ENCODE measurements at regions not wholly inside any gene's neighbourhood (a gene's known extent, or its start where the extent isn't known, plus 50 kb on each side); places are given as distances from the start of the nearest gene placed in this dataset.

DNA sequence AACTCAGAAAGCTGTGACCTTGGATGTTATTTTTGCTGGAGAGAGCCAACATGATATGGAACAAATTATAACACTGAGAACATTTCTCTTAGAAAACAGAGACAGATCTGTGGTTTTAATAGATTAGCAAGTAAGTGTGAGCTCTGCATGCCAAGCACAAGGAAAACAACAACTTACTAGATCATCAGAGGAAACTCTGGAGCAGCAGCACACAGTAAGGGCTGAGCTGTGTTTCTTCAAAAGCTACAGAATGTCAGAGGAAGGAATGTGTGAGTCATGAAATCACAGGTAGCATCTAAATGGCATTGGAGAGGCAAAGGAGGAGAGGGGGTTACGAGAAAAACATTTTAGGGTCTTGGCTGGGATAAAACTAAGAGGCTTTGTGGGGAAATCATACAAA lies 283.4 kb upstream of the FZD8 start:
- intact Hi-C loops (cut with DNase I; ENCODE audit: low total_unique reads), result no loop called here
- Histone ChIP-seq H3K36me3 (no peaks in the 10 kb centered on the region), H3K4me1 (no peaks in the 10 kb centered on the region)

GRCh38 chr10:35924759-35925158 lies 282.7 kb upstream of the FZD8 start:
- H3K36me3 ChIP-seq, result no peaks in the 10 kb centered on the region
- H3K4me1 ChIP-seq, result no peaks in the 10 kb centered on the region
- no peak overlapping the region for H3K4me3 ChIP-seq
- intact Hi-C loops (cut with DNase I; ENCODE audit: low total_unique reads), result no loop called here
- no peak overlapping the region for H3K27ac ChIP-seq
- H3K27me3 ChIP-seq, result no peaks in the 10 kb centered on the region
- no peak for DNase-seq (ENCODE audit: low spot score in 2 of 2)
- no peak for TF ChIP-seq POLR2A (IDR thresholded peaks at IDR 0.05)
- TF ChIP-seq POLR2AphosphoS5 (IDR thresholded peaks at IDR 0.05), result no peak
- TF ChIP-seq, protein P1, sequence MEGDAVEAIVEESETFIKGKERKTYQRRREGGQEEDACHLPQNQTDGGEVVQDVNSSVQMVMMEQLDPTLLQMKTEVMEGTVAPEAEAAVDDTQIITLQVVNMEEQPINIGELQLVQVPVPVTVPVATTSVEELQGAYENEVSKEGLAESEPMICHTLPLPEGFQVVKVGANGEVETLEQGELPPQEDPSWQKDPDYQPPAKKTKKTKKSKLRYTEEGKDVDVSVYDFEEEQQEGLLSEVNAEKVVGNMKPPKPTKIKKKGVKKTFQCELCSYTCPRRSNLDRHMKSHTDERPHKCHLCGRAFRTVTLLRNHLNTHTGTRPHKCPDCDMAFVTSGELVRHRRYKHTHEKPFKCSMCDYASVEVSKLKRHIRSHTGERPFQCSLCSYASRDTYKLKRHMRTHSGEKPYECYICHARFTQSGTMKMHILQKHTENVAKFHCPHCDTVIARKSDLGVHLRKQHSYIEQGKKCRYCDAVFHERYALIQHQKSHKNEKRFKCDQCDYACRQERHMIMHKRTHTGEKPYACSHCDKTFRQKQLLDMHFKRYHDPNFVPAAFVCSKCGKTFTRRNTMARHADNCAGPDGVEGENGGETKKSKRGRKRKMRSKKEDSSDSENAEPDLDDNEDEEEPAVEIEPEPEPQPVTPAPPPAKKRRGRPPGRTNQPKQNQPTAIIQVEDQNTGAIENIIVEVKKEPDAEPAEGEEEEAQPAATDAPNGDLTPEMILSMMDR (IDR thresholded peaks at IDR 0.05), result no peak
- no peaks in the 10 kb centered on the region for H3K9me3 ChIP-seq

More for the DNA sequence above, 283.4 kb upstream of the FZD8 start:
- Histone ChIP-seq H3K9me3 (no peaks in the 10 kb centered on the region), H3K27ac (no peak overlapping the region), H3K4me3 (no peak overlapping the region), H3K27me3 (no peaks in the 10 kb centered on the region)
- TF ChIP-seq, protein P1 (IDR thresholded peaks at IDR 0.05), result no peak
- no peak for TF ChIP-seq POLR2AphosphoS5 (IDR thresholded peaks at IDR 0.05)
- DNase-seq (ENCODE audit: low spot score in 2 of 2), result no peak

DNA sequence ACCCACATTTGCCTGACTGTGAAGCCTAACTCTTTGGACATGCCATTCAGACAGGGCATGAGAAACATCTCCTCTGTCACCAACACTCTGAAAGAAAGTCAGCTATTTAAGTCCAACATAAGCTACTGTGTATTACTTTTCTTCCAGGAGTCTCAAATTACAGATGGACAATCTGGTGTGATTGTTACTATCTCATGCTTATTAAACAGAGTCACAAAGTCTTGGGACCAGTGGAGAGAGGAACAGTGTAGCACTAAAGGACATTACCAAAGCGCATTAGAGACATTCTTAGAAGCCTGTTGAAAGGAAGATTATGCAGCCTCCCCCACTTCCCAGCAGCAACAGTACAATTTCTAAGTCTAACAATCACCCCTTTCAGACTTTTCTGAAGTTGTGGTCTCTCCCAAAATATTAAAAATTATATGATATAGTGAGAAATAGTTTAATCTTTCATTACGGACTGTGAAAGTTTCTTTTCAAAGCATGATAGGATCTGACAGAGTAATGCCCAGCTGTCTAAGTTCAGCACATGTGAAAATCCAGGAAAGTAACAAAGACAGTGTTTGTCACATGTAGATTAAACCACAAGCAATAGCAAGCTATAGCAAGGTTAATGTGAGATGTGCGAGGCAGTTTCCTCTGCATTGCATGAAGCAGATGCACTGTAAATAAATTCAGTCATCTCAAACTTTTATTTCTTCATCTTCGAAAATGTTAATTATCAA lies 280.9 kb upstream of the FZD8 start:
- intact Hi-C loops (cut with DNase I; ENCODE audit: low total_unique reads), result no loop called here
- Histone ChIP-seq H3K27me3 (no peaks in the 10 kb centered on the region), H3K4me1 (no peaks in the 10 kb centered on the region), H3K27ac (no peak overlapping the region), H3K9me3 (no peaks in the 10 kb centered on the region), H3K36me3 (no peaks in the 10 kb centered on the region), H3K4me3 (no peak overlapping the region)
- TF ChIP-seq, protein P1 (IDR thresholded peaks at IDR 0.05), result no peak
- no peak for TF ChIP-seq POLR2A (IDR thresholded peaks at IDR 0.05)
- no peak for TF ChIP-seq POLR2AphosphoS5 (IDR thresholded peaks at IDR 0.05)
- no peak for DNase-seq (ENCODE audit: low spot score in 2 of 2)

- TF ChIP-seq, protein P1 (IDR thresholded peaks at IDR 0.05), result no peak
- TF ChIP-seq POLR2A (IDR thresholded peaks at IDR 0.05) (no peak), POLR2AphosphoS5 (IDR thresholded peaks at IDR 0.05) (no peak)
- no peak for DNase-seq (ENCODE audit: low spot score in 2 of 2)
- Histone ChIP-seq H3K4me3 (no peak overlapping the region), H3K9me3 (no peaks in the 10 kb centered on the region), H3K4me1 (no peaks in the 10 kb centered on the region), H3K36me3 (no peaks in the 10 kb centered on the region), H3K27ac (no peak overlapping the region), H3K27me3 (no peaks in the 10 kb centered on the region)
- intact Hi-C loops (cut with DNase I; ENCODE audit: low total_unique reads), result no loop called here
Observed at GRCh38 chr10:35921866-35922350, 279.8 kb upstream of the FZD8 start.

DNA sequence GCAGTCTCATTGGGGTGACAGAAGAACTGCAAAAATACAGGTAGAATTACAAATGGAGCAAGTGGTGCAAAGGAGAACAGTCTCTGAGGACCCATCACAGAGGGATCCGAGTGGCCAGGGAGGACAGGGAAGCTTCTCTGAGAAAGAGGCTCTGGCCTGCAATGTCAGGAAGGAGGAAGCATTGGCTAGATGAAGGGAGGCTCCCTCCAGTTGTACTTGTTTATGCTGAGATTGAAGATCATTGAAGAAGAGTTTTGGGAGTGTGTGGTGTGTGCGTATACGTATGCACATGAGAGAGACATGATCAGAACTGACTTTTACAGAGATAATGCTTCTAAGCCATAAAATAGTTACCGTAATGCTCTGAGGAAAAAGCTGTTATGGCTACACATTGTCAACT lies 274.7 kb upstream of the FZD8 start:
- no peak for DNase-seq (ENCODE audit: low spot score in 2 of 2)
- TF ChIP-seq POLR2A (IDR thresholded peaks at IDR 0.05), result no peak
- TF ChIP-seq POLR2AphosphoS5 (IDR thresholded peaks at IDR 0.05), result no peak
- TF ChIP-seq, protein P1 (IDR thresholded peaks at IDR 0.05), result no peak
- Histone ChIP-seq H3K27ac (no peak overlapping the region), H3K4me3 (no peak overlapping the region), H3K27me3 (no peaks in the 10 kb centered on the region), H3K9me3 (no peaks in the 10 kb centered on the region), H3K36me3 (no peaks in the 10 kb centered on the region), H3K4me1 (no peaks in the 10 kb centered on the region)
- intact Hi-C loops (cut with DNase I; ENCODE audit: low total_unique reads), result no loop called here
